Cardiac muscle cell (in vitro differentiated cells and primary cell): ENCODE measurements at regions not wholly inside any gene's neighbourhood (a gene's known extent, or its start where the extent isn't known, plus 50 kb on each side); places are given as distances from the start of the nearest gene placed in this dataset.

Source experiments
- DNase-seq, 2 donors: peaks; one replicate each; pipeline versions ENCODE4 v3.0.0 to v3.0.0-alpha.2; 2010 to 2017; ENCODE audit warnings: low read depth in 1 of 2, low spot score in 1 of 2
- H3K27ac ChIP-seq: fragments of 200-600 bp; sonication (generic); 2 replicates; pipeline ENCODE4 v1.5.1; 2016
- H3K27me3 ChIP-seq: fragments of 200-600 bp; sonication (generic); 2 replicates; pipeline ENCODE4 v1.6.0; 2016; ENCODE audit warnings: control low read depth
- H3K36me3 ChIP-seq: fragments of 200-600 bp; sonication (generic); 2 replicates; pipeline ENCODE4 v1.5.1; 2016; ENCODE audit warnings: control low read depth
- H3K4me1 ChIP-seq: fragments of 200-600 bp; sonication (generic); 2 replicates; pipeline ENCODE4 v1.8.1; 2017; ENCODE audit warnings: low read depth, mild to moderate bottlenecking, mixed run types
- H3K4me3 ChIP-seq: fragments of 200-600 bp; sonication (generic); 2 replicates; pipeline ENCODE4 v1.5.1; 2016; ENCODE audit warnings: mild to moderate bottlenecking
- H3K9me3 ChIP-seq: fragments of 200-600 bp; sonication (generic); 2 replicates; pipeline ENCODE4 v1.5.1; 2017; ENCODE audit warnings: low read depth, mild to moderate bottlenecking, control low read depth
- TF ChIP-seq, protein P1 (sequence below): IDR thresholded peaks from 2 replicates; pipeline ENCODE4 v1.5.1; 2012; ENCODE audit warnings: low read depth, mild to moderate bottlenecking, low read length

DNA sequence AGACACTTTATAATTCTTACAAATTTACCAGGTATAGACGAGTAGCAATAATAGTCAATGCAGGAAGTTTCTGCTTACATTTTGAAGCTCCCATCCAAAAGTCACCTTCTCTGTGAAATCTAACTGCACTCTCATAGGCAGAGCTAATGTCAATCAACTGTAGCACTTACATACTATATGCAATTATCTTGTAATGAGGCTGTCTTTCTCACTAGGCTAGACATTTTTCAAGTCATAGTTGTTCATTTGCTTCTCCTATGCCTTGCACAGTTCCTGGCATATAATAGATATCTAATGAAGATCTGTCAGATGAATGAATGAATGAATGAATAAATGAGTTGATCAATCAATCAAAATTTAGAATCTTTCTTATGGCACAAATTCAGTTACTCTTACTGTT lies 273.0 kb upstream of the DAB1 start:
- Histone ChIP-seq H3K4me1 (no peaks in the 10 kb centered on the region), H3K27me3 (no peaks in the 10 kb centered on the region), H3K9me3 (no peaks in the 10 kb centered on the region), H3K27ac (no peak overlapping the region), H3K36me3 (no peaks in the 10 kb centered on the region), H3K4me3 (no peak overlapping the region)
- DNase-seq: no peak
- TF ChIP-seq, protein P1, sequence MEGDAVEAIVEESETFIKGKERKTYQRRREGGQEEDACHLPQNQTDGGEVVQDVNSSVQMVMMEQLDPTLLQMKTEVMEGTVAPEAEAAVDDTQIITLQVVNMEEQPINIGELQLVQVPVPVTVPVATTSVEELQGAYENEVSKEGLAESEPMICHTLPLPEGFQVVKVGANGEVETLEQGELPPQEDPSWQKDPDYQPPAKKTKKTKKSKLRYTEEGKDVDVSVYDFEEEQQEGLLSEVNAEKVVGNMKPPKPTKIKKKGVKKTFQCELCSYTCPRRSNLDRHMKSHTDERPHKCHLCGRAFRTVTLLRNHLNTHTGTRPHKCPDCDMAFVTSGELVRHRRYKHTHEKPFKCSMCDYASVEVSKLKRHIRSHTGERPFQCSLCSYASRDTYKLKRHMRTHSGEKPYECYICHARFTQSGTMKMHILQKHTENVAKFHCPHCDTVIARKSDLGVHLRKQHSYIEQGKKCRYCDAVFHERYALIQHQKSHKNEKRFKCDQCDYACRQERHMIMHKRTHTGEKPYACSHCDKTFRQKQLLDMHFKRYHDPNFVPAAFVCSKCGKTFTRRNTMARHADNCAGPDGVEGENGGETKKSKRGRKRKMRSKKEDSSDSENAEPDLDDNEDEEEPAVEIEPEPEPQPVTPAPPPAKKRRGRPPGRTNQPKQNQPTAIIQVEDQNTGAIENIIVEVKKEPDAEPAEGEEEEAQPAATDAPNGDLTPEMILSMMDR: no peak

DNA sequence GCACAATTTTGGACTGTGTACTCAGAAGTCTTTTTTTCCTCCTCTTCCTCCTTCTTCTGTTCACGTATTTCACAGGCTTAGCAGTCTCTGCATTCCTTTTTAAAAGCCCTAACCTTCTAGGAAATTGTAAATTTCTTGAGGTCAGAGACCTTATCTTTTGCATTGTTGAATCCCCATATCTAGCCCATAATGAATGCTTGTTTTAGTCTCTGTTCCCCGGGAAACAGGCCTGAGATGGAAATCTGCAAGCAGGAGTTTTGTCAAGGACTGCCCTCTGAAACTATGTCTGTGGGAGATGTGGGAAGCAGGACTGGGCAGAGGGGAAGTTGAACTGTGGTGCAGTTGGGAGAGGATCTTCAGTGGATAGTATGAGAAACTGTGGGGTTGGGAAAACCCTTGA lies 272.2 kb upstream of the DAB1 start:
- no peak overlapping the region for H3K4me3 ChIP-seq
- no peak overlapping the region for H3K27ac ChIP-seq
- H3K4me1 ChIP-seq: no peaks in the 10 kb centered on the region
- H3K36me3 ChIP-seq: no peaks in the 10 kb centered on the region
- TF ChIP-seq, protein P1: no peak
- no peak for DNase-seq
- H3K9me3 ChIP-seq: no peaks in the 10 kb centered on the region
- H3K27me3 ChIP-seq: no peaks in the 10 kb centered on the region

DNA sequence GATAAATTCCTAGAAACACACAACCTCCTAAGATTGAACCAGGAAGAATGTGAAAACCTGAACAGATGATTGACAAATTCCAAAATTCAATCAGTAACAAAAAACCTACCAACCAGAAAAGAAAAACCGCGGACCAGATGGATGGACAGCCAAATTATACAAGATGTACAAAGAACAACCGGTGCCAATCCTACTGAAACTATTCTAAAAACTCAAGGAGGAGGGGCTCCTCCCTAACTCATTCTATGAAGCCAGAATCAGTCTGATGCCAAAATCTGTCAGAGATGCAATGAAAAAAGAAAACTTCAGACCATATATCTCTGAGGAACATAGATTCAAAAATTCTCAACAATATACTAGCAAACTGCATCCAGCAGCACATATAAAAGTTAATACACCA lies 262.4 kb upstream of the DAB1 start:
- no peak for DNase-seq

DNA sequence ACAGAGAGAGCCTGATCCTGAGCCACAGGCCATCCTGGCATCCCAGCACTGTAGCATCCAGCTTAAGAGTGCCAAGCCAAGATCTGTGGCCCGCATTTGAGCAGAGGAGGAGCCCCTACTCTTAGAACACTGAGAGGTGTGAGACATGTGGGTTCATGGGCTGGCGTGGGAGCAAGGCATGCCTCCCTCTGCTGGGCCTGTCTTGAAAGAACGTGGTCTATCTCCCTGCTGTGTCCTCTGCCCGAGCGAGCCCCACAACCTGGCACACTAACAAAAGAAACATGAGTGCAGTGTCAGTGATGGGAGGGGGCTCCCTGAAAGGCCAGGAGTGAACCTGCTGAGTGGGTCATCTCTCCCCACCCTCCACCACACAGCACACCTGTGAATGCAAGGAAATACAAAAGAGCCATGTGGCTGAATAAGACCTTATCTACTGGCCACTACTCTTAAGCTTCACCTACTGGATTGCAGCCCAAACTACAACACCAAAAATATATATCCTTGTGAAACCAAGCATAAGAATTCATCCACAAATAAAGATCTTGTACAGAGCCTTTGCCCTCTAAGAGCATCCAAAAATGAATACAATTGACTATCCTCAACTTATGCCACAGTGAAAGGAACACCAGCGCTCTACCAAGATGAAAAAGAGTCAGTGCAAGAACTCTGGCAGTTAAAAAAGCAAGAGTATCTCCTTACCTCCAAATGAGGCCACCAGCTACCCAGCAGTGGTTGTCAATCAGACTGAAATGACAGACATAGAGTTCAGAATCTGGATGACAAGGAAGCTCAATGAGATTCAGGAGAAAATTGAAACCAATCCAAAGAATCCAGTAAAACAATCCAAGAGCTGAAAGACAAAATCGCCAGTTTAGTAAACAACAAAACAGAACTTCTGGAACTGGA lies 259.4 kb upstream of the DAB1 start:
- Histone ChIP-seq H3K4me3 (no peak overlapping the region), H3K27ac (no peak overlapping the region), H3K27me3 (no peaks in the 10 kb centered on the region), H3K36me3 (no peaks in the 10 kb centered on the region), H3K4me1 (no peaks in the 10 kb centered on the region), H3K9me3 (no peaks in the 10 kb centered on the region)
- no peak for DNase-seq
- TF ChIP-seq, protein P1: no peak

More for the DNA sequence above, 262.4 kb upstream of the DAB1 start:
- Histone ChIP-seq H3K4me1 (no peaks in the 10 kb centered on the region), H3K27me3 (no peaks in the 10 kb centered on the region), H3K9me3 (no peaks in the 10 kb centered on the region), H3K36me3 (no peaks in the 10 kb centered on the region), H3K27ac (no peak overlapping the region), H3K4me3 (no peak overlapping the region)
- TF ChIP-seq, protein P1: no peak

DNA sequence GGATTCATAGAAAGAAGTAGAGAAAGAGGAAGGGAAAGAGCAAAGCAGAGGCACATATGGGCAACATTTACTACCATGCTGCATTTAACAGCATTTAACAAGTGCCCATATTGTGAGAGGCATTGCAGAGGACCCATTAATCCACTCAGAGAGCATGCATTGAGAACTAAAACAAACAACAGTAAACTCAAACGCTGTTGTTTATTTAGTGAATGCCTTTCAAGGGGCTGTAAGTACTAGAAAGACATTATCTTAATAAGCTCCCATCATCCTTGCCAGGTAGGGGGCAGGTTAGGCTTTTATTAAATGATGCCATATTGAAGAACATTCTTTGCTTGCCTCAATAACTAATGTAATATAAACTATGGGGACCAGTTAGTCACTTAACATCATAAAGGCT lies 254.3 kb upstream of the DAB1 start:
- TF ChIP-seq, protein P1: no peak
- no peaks in the 10 kb centered on the region for H3K36me3 ChIP-seq
- DNase-seq: no peak
- no peak overlapping the region for H3K4me3 ChIP-seq
- no peaks in the 10 kb centered on the region for H3K4me1 ChIP-seq
- no peaks in the 10 kb centered on the region for H3K9me3 ChIP-seq
- H3K27me3 ChIP-seq: no peaks in the 10 kb centered on the region
- no peak overlapping the region for H3K27ac ChIP-seq
